HEK293T (cell line): ENCODE measurements at regions not wholly inside any gene's neighbourhood (a gene's known extent, or its start where the extent isn't known, plus 50 kb on each side); places are given as distances from the start of the nearest gene placed in this dataset.

Experiments
- CTCF ChIA-PET: fragments of 350-600 bp; formaldehyde crosslinking; extraction: SDS; loops from one replicate; lab custom pipeline; 2021; ENCODE audit warnings: antibody characterized with exemption, inconsistent platforms; lab: Yijun Ruan, JAX
- POLR2A ChIA-PET: fragments of 350-600 bp; formaldehyde crosslinking; extraction: SDS; loops from one replicate; lab custom pipeline; 2020; ENCODE audit warnings: antibody characterized with exemption, inconsistent platforms; lab: Yijun Ruan, JAX
- DNase-seq: peaks from one replicate; pipeline ENCODE4 v3.0.0; 2012; ENCODE audit warnings: mixed read lengths; ENCODE audit errors: extremely low spot score
- ARNT ChIP-seq: fragments of 450-650 bp; IDR thresholded peaks from 2 replicates; pipeline ENCODE4 v1.6.1; 2017; ENCODE audit warnings: mild to moderate bottlenecking
- BHLHE40 ChIP-seq: fragments of 450-650 bp; IDR thresholded peaks from 2 replicates; pipeline ENCODE4 v1.6.1; 2016; ENCODE audit warnings: mild to moderate bottlenecking, moderate library complexity, borderline replicate concordance
- CTBP1 ChIP-seq: fragments of 450-650 bp; IDR thresholded peaks from 2 replicates; pipeline ENCODE4 v1.6.1; 2016; ENCODE audit warnings: borderline replicate concordance
- ELF4 ChIP-seq: fragments of 450-650 bp; IDR thresholded peaks from 2 replicates; pipeline ENCODE4 v1.6.1; 2017; ENCODE audit warnings: antibody characterized with exemption
- FOXA1 ChIP-seq: fragments of 450-650 bp; IDR thresholded peaks from 2 replicates; pipeline ENCODE4 v1.6.1; 2016; ENCODE audit warnings: mild to moderate bottlenecking
- FOXK2 ChIP-seq: fragments of 450-650 bp; IDR thresholded peaks from 2 replicates; pipeline ENCODE4 v1.6.1; 2016; ENCODE audit warnings: mild to moderate bottlenecking
- FOXM1 ChIP-seq: fragments of 450-650 bp; IDR thresholded peaks from 2 replicates; pipeline ENCODE4 v1.6.1; 2017; ENCODE audit warnings: mild to moderate bottlenecking, borderline replicate concordance
- HDGF ChIP-seq: fragments of 450-650 bp; IDR thresholded peaks from 2 replicates; pipeline ENCODE4 v1.6.1; 2017; ENCODE audit warnings: antibody characterized with exemption, borderline replicate concordance
- L3MBTL2 ChIP-seq: fragments of 450-650 bp; conservative IDR thresholded peaks from 2 replicates; pipeline ENCODE4 v1.6.1; 2016; ENCODE audit warnings: mild to moderate bottlenecking
- LEF1 ChIP-seq: fragments of 450-650 bp; IDR thresholded peaks from 2 replicates; pipeline ENCODE4 v1.6.1; 2017; ENCODE audit warnings: mild to moderate bottlenecking, borderline replicate concordance
- NFRKB ChIP-seq: fragments of 450-650 bp; IDR thresholded peaks from 2 replicates; pipeline ENCODE4 v1.6.1; 2016; ENCODE audit warnings: mild to moderate bottlenecking, moderate library complexity
- SP1 ChIP-seq: fragments of 450-650 bp; IDR thresholded peaks from 2 replicates; pipeline ENCODE4 v1.6.1; 2017
- SUZ12 ChIP-seq: fragments of 450-650 bp; IDR thresholded peaks from 2 replicates; pipeline ENCODE4 v1.6.1; 2016; ENCODE audit warnings: mild to moderate bottlenecking
- TARDBP ChIP-seq: fragments of 450-650 bp; IDR thresholded peaks from 2 replicates; pipeline ENCODE4 v1.6.1; 2016
- ZNF384 ChIP-seq: fragments of 450-650 bp; IDR thresholded peaks from 2 replicates; pipeline ENCODE4 v1.6.1; 2016
- TF ChIP-seq, protein P1 (sequence below): fragments of 450-650 bp; IDR thresholded peaks from 2 replicates; pipeline ENCODE4 v1.6.1; 2016

DNA sequence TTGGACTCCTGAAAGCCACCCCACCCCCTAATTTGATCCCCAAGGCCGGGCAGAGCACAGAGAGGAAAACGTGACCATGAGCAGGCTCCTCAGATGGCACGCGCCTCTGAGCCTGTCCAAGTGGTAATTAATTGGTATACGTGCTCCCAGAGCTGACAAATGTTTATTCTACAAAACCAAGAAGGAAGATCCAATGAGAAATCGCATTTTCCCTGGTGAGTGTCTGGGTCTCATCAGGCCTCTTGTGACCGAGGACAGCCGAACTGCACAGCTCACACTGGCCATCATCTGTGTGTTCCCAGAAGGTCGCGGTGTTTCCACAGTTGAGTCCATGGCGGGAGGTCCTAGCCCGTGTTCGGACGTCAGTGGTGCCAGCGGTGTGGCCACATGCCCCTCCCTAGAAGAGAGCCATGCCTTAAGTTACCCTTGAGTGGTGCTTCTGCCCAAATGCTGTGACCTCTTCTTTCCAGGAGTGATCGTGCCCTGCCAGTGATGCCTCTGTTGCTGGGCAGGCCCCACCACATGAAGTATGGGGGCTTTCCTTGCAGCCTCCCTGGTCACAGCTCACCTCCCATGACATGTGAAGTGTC is 317.5 kb upstream of the RTL1 start:
- DNase-seq, result no peak
- POLR2A ChIA-PET, result no interaction called here
- no peak for TF ChIP-seq FOXA1
- CTCF ChIA-PET, result no interaction called here

DNA sequence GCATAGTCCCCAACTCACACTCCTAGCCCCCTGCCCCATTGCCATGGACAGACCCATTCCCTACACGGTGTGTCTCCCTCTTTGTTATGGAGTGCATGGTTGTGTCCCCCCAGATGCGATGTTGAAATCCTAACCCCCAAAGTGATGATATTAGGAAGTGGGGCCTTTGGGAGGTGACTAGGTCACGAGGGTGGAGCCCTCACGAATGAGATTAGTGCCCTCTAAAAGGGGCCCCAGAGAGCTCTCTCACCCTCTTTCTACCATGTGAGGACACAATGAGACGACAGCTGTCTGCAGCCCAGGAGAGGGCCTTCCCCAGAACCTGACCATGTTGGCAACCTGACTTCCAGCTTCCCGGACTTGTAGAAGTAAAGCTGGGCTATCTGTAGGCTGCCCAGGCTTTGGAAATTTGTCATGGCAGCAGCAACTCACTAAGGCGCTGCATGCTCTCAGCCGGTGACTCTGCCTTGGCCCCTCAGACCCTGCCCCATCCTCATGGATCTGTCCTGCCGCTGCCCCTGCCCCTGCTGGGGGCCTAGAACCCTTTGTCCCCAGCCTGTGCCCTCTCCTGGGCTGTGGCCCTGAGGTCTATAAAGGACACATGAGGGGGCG is 318.1 kb upstream of the RTL1 start:
- POLR2A ChIA-PET, result no interaction called here
- TF ChIP-seq FOXA1, result no peak
- TF ChIP-seq ELF4, result no peak
- no peak for TF ChIP-seq ZNF384
- no peak for TF ChIP-seq LEF1
- CTCF ChIA-PET, result no interaction called here
- DNase-seq, result no peak

DNA sequence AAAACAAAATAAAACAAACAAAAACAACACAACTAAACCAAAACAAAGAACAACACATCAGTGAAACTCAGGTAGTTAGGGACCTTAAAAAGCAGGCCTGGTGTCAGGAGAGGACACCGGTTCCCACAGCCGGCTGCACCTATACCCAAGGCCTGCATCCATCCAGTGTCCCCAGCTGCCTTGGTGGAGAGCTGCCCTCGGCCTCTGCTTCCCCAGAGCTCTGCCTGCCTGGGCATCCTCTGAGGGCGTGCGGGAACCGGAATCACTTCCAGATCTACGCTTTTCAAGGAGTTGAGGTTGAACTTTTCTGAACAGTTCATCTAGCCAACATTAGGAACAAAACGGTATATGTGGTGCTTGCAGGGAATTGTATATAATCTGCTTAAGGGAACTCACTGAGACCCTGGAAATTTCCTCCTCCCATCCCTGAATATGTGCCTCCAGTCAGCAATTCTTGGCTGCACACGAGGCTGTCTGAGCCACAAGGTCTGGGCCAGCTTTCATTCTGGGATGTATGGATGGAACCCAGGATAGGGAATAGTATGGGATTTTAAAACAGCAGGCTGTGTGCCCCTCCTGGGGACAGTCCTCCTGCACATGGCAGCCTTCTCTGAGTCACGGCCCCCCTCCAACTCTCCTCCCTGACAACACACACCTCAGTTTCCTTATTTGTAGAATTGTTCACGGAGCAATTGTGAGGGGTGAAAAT is 319.0 kb upstream of the RTL1 start:
- no peak for DNase-seq
- no peak for TF ChIP-seq FOXM1
- no peak for TF ChIP-seq CTBP1
- no peak for TF ChIP-seq SUZ12
- no peak for TF ChIP-seq ELF4
- TF ChIP-seq FOXK2, result no peak
- no peak for TF ChIP-seq HDGF
- TF ChIP-seq SP1, result no peak
- TF ChIP-seq ARNT, result no peak
- TF ChIP-seq L3MBTL2, result no peak
- no peak for TF ChIP-seq LEF1
- no peak for TF ChIP-seq BHLHE40
- TF ChIP-seq, protein P1, sequence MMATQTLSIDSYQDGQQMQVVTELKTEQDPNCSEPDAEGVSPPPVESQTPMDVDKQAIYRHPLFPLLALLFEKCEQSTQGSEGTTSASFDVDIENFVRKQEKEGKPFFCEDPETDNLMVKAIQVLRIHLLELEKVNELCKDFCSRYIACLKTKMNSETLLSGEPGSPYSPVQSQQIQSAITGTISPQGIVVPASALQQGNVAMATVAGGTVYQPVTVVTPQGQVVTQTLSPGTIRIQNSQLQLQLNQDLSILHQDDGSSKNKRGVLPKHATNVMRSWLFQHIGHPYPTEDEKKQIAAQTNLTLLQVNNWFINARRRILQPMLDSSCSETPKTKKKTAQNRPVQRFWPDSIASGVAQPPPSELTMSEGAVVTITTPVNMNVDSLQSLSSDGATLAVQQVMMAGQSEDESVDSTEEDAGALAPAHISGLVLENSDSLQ, result no peak
- no peak for TF ChIP-seq FOXA1
- TF ChIP-seq TARDBP, result no peak
- no peak for TF ChIP-seq NFRKB
- CTCF ChIA-PET, result no interaction called here
- POLR2A ChIA-PET, result no interaction called here

DNA sequence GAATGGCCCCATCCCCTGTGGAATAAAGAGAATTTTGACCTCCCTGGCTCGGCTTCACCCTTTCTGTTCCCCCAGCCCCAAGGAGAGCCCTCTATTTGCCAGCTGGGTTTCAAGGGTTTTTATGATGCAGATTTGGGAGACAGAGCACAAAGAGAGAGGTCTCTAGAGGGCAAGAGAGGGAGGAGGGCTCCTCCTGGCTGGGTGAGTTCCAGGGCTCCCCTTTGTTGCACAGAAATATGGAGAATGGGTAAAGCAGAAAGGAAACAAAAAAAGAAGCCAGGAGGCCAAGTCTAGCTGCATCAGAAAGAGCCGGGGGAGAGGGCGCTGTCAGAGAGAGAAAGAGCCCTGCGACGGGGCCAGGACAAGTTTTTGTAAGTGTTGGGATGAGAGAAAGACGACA is 319.6 kb upstream of the RTL1 start:
- TF ChIP-seq FOXK2, result no peak
- TF ChIP-seq, protein P1, result no peak
- TF ChIP-seq SP1, result no peak
- no peak for TF ChIP-seq SUZ12
- no peak for TF ChIP-seq HDGF
- no peak for TF ChIP-seq BHLHE40
- TF ChIP-seq CTBP1, result no peak
- TF ChIP-seq TARDBP, result no peak
- TF ChIP-seq ARNT, result no peak
- no peak for TF ChIP-seq FOXM1
- TF ChIP-seq ELF4, result no peak
- no peak for TF ChIP-seq FOXA1
- ChIA-PET POLR2A (no interaction called here), CTCF (no interaction called here)
- DNase-seq, result no peak

DNA sequence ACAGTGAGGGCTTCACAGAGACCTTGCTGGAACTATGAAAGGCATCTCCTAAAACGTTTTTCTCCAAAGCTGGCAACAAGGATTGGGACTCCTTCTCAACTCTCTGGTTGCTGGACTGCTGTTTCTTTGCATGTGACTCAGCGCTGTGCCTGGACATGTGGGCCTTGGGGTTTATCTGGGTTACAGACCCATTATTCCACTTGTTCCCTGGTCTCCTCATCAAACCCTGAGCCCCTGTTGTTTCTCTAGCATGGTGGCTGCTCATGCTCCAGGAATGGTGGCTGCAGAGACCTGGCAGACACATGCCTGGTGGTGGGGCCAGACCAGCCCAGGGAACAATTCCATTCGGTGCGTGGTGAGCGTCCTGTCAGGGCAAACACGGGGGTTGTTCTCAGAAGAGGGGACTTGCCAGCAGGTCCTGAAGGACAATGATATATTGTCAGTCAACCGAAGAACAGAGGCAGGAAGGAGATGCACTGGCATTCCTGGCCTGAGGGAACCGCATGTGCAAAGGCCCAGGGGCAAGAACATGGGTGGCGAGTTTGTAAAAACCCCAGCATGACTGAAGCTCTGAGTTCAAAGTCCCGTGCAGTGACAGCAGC is 320.1 kb upstream of the RTL1 start:
- no peak for DNase-seq
- TF ChIP-seq HDGF (no peak), ARNT (no peak), LEF1 (no peak), BHLHE40 (no peak), ELF4 (no peak), CTBP1 (no peak), FOXK2 (no peak), L3MBTL2 (no peak), FOXM1 (no peak), SP1 (no peak), ZNF384 (no peak), TARDBP (no peak), SUZ12 (no peak), NFRKB (no peak), FOXA1 (no peak)
- TF ChIP-seq, protein P1, result no peak
- CTCF ChIA-PET, result no interaction called here
- POLR2A ChIA-PET, result no interaction called here
